HG03095 (cell line): ENCODE measurements at regions not wholly inside any gene's neighbourhood (a gene's known extent, or its start where the extent isn't known, plus 50 kb on each side); places are given as distances from the start of the nearest gene placed in this dataset.
"Not testable (repeated sequence)": the region's sequence is repeated elsewhere in the genome, so short reads cannot be mapped to it uniquely, and the experiment has no call there.

Experiments used
- ATAC-seq: cut with Tn5 transposase; IDR thresholded peaks from one replicate; pipeline ENCODE4 v1.9.1; 2021; ENCODE audit warnings: moderate library complexity; ENCODE audit not compliant: unreplicated experiment

DNA sequence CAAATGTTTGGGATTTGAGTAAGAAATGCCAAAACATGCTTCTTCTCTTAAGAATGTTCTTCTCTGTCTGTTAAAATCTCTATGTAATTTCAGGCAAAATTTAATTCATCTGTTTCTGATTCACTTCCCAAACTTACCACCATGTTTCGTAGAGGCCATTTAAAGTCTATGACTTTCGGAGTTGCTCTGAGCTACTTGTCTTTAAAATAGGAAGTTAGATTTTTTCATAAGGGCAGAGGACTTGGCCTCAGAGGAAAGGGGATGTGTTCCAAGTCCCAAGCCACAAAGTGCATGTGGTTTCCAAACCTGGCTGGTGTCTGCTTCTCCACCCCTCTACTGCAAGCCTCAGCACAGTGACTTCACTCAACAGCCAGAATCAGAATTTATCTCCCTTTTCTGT, 111.3 kb upstream of the ADRA1B start:
- no peak for ATAC-seq

DNA sequence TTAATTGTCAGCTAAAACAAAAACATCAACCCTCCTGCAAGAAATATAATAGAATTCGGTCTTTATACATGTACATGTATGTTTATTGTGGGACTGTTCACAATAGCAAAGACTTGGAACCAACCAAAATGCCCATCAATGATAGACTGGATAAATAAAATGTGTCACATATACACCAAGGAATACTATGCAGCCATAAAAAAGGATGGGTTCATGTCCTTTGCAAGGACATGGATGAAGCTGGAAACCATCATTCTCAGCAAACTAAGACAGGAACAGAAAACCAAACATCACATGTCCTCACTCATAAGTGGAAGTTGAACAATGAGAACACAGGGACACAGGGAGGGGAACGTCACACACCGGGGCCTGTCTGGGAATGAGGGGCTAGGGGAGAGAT, 109.1 kb upstream of the ADRA1B start:
- not testable (repeated sequence) for ATAC-seq

GRCh38 chr5:159807586-159807985, 108.7 kb upstream of the ADRA1B start:
- ATAC-seq = no peak

GRCh38 chr5:159811712-159812111, 104.6 kb upstream of the ADRA1B start:
- no peak for ATAC-seq

- ATAC-seq = not testable (repeated sequence)
Measured at GRCh38 chr5:159812759-159813158, 103.5 kb upstream of the ADRA1B start.

- no peak for ATAC-seq
Measured at GRCh38 chr5:159814222-159814621, 102.1 kb upstream of the ADRA1B start.

DNA sequence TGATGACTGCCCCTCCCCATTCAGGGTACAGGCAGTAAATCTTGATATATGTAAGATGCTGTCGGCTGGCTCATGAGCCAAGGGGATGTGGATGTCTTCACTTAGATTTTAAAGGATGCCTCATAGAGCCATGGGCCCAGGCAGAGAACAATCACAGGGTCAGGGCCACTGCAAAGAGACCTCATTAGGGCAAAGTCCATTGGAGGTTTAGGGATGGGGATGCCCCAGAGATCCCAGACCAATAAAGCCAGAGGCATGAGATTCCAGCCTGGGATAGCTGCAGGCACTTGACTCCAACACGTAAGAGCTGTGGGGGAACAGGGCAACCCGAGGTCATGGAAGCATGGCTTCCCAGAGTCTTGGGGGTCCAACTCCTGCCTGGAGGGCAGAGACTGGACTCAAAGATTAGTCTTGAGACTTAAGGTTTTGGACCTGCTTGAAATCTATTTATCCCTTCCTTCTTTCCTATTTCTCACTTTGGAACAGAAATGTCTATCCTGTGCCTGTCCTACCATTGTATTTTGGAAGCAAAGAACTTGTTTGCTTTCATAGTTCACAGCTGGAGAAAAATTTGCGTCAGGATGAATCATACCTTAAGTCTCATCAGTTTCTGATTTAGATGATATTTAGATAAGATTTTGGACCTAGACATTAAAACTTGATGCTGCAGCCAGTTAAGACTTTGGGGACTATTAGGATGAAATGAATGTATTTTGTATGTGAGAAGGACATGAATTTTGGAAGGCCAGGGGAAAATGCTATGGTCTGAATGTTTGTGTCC, 101.3 kb upstream of the ADRA1B start:
- ATAC-seq = no peak

DNA sequence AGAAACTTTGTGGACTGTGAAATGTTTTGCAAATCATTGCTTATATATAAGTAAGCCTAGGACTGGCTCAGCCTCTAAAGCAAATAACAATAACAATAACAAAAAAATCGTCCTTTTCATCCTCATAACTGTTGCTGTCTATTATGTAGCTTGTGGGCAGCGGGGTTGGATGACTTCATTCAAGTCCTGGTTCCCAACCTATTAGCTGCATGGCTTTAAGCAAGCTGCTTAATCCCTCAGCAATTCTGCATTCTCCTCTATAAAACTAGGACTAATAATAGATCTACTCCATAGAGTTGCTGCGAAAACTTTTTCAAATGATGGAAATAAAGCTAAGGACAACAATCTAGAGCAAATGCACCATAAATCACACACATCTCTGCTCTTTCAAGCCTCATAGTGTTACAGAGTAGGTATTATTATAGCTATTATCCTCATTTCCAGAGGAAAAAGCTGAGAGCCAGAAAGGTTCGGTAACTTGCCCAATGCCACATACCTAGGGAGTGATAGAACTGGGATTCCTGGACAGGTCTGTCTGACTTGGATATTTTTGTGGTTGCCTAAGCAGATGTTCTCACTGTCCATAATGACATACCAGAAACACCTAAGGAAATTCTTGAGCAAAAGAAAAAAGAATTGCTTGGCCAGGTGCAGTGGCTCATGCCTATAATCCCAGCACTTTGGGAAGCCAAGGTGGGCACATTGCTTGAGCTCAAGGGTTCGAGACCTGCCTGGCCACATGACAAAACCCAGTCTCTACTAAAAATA, 98.8 kb upstream of the ADRA1B start:
- no peak for ATAC-seq

DNA sequence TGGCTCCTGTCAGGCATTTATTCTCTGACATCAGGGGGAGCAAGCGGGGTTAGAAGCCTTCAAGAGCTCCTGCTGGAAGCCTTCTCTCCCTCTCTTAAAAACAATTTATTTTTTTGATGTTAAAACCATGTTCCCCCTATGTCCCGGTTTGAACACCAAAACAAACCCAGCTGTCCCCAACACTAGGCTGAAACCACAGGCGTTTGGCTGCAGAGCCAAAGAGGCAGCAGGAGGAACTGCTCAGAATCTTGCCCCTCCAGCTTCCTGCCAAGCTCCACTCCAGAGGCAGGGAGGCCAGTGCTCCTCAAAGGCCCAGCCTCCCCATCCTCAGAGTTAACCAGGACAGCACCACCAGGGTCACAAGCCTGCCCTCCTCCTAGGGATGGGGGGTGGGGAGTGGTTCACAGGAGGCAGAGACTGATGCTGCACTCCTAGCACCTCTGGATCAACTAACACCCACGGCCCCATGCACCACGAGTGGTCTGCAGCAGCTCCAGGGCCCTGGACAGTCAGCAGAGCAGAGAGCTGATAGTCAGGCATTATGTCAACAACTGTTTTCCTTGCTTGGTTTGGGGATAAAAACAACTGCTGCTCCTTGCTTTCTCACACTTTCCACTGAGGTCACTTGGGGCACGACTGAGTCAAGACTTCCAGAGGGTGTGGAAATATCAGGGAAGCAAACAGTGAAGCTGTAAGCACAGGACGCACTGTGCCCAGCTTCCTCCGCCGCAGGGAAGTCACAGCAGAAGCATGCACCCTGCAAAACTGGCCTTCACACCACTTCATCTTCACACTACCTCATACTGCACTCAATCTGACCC, 96.5 kb upstream of the ADRA1B start:
- ATAC-seq = no peak

GRCh38 chr5:159820692-159821091, 95.6 kb upstream of the ADRA1B start:
- ATAC-seq = no peak

DNA sequence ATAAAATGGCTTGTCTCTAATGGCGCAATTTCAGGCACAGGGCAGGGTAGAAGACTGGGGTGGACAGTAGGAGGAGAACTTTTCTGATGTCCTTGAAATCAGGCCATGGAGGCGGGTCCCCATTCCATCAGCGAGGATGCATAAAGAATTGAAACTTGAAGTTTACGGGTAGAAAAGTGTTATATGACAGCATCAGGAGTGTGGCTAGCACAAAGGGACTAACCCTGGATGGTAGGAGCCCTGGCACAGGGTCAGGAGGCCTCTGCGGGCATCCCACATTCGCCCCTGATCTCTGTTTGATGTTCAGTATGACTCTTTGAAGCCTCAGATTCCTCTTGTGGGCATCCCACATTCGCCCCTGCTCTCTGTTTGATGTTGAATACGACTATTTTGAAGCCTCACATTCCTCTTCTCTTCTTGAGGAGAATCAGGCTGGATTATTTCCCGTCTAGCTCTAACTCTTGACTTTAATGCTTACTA, 94.8 kb upstream of the ADRA1B start:
- no peak for ATAC-seq

DNA sequence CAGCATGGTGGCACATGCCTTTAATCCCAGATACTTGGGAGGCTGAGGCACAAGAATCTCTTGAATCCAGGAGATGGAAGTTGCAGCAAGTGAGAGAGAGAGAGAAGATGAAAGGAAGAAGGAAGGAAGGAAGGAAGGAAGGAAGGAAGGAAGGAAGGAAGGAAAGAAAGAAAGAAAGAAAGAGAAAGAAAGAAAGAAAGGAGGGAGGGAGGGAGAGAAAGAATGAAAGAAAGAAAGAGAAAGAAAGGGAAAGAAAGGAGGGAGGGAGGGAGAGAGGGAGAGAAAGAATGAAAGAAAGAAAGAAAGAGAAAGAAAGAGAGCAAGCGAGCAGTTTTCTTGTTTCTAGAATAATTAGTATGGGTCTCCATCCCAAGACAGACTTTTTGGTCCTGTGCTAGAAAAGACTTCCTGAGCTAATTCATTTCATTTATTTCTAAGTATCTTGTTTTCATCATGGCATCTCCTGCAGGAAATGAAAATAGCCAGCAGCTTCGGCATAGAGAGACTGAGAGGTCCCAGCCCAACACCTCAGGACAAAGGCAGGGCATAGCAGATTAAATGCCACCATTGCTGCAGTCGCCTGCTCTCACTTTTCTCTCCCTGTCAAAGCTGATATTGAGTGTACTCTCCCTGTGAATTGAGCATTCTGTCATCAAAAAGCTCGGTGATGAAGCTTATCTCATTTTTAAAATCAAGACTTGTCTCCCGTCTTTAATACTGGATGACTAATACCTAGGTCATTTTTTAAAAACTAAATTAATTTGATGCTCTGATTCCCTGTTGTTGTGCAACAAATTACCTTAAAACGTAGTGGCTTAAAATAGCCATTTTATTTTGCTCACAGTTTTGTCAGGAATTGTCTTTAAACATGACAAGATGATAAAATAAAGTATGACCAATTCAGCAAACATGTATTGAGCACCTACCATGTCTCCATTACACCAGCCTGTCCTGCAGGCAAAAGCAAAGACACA, 91.8 kb upstream of the ADRA1B start:
- no peak for ATAC-seq

GRCh38 chr5:159825551-159826051, 90.7 kb upstream of the ADRA1B start:
- no peak for ATAC-seq

GRCh38 chr5:159826351-159827214, 89.7 kb upstream of the ADRA1B start:
- peak; percentile 89 for ATAC-seq

- no peak for ATAC-seq
Measured at GRCh38 chr5:159827861-159828260, 88.4 kb upstream of the ADRA1B start.

GRCh38 chr5:159832073-159832472, 84.2 kb upstream of the ADRA1B start:
- no peak for ATAC-seq

DNA sequence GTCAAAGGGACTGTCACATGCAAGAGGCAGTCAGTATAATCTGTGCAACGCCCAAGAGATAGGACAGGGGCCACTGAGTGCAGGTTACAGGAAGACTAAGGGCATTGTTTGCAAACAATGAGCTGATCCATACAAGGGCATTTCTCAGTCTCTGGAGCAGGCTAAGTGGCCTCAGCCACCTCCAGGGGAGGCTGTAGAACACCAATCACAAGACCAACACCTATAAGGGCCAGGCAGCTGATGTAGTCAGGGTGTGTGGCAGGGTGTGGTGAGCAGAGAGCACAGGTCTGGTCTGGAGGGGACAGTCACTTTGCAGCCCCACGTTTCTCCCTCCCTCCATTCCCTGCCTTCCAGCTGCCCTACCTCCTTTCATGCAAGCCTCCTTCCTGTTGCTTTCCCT, 83.2 kb upstream of the ADRA1B start:
- no peak for ATAC-seq

GRCh38 chr5:159833846-159834245, 82.4 kb upstream of the ADRA1B start:
- ATAC-seq = no peak

GRCh38 chr5:159835548-159835947, 80.7 kb upstream of the ADRA1B start:
- no peak for ATAC-seq
